Activated CD4-positive, alpha-beta T cell treated with anti-CD3 and anti-CD28 coated beads for 4 hours (primary cell): ENCODE measurements at regions not wholly inside any gene's neighbourhood (a gene's known extent, or its start where the extent isn't known, plus 50 kb on each side); places are given as distances from the start of the nearest gene placed in this dataset.
"Not testable (repeated sequence)": the region's sequence is repeated elsewhere in the genome, so short reads cannot be mapped to it uniquely, and the experiment has no call there.

ENCODE experiments used
- DNase-seq, 2 donors: peaks; one replicate each; pipeline ENCODE4 v3.0.0-alpha.2; 2020

DNA sequence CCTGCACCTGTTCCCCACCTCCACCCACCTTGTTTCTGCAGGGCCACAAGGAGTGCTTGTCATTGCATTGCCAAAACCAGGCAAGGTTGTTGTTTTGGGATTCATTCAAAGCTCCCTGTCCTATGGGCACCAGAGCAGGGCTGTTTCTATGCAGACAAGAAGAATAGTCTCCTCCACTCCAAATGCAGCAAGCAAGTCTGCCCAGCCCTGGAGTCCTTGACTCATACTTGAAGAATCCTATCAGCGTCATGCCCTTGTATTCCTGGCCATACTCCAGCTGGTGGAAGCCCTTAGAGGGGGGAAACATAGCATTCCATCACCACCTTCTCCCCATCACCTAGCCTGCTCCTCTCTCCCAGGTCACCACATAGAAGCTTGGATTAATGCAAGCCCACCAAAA lies 145.3 kb upstream of the ECI2 start:
- DNase-seq, result no peak

DNA sequence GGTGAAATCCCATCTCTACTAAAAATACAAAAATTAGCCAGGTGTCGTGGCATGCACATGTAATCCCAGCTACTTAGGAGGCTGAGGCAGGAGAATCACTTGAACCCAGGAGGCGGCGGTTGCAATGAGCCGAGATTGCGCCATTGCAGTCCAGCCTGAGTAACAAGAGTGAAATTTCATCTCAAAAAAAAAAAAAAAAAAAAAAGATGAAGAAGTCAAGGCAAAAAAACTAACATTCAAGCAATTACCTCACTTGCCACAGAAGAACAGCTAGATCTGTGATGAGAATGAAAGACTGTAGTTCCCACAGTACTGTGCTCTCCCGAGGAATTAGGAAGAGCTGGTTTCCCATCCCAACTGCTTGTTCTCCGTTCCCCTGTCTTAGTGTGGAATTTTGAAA lies 144.7 kb upstream of the ECI2 start:
- DNase-seq, result no peak

DNA sequence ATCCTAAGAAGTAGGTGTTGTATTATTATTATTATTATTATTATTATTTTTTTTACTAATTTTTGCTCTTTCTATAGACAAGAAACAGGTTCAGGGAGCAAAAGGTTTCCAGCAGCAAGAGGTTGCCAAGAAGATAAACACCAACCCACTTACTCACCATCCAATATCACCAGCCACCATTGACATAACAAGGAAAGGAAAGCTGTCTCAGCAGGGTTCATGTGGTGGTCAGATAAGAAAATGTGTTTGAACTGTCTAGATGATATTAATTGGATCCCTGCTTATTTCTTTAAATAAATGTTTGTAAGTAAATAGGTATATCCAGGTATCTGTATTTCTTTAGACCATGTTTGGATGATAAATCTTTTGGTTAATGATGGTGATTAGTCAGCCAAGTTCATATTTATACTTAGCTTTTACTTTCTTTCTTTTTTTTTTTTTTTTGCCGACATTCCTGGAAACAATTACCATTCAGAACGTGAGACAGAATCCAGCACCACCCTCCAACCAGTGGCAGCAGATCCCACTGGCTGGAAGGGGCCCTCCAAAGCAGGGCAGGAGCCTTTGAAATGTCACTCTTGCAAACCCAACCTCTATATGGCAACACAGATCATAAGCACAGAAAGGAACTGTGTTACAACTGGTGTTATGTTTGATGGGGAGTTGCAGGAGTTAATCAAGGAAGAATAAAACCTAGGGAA lies 139.2 kb upstream of the ECI2 start:
- no peak for DNase-seq

DNA sequence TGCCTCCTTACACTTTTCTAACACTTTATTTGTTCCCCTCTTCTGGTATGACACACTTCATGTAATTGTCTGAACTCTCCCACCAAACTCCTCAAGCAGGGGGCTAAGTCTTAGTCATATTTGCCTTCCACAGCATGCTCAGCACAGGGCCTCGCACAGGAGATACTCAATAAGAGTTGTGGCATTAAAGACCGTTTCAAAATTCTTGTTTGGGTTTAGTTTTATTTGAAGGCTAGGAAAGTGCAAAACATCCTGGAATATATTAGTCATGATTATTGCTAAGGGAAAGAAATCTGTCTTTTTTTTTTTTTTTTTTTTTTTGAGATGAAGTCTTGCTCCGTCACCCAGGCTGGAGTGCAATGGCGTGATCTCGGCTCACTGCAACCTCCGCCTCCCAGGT lies 137.6 kb upstream of the ECI2 start:
- no peak for DNase-seq

DNA sequence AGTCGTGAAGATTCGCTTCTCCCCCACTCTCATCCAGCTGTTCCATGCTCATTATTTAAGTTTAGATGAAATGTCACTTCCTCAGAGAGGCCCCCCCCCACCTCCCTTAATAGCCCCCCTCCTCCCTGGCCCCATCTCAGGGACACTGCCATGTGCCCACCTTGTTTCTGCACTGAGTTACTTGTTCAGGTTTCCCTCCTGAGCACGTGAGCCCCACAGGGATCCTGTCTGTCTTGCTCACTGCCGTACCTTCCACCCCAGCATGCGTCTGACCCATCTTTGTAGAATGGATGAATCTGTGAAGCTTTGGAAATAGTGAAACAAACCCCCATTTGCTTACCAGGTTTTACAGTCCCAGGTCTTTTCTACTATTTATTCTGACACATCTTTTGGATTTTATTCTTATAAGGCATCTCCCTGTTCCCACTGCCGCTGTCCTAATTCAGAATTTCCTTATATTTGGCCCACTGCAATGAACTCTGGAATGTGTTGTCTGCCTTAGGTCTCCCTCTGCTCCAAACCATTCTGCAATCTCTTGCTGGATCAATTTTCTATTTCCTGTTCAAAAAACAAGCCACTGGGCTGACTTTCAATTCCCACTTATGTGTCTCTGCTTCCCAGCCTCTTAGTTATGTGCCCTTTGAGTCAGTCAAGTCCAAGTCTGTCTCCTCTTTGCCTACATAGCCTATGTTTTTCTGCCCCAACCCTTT lies 136.5 kb upstream of the ECI2 start:
- no peak for DNase-seq

DNA sequence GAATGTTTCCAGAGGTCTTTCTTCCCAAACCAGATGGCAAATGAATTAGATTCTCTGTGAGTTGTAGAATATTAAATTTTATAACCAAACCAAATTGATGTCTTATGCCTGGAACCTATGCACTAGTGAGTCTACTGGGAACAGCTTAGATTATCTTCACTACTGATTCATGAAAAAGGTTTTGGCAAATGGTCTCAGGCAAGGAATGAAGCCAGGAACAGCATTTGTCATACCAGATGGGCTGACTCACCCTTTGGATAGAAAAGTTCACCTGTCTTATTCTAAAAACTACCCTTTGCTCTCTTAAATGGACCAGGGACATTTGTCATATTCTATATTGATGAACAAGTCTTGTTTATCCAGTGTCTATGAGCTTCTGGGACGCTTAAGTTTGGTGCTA lies 135.4 kb upstream of the ECI2 start:
- no peak for DNase-seq

DNA sequence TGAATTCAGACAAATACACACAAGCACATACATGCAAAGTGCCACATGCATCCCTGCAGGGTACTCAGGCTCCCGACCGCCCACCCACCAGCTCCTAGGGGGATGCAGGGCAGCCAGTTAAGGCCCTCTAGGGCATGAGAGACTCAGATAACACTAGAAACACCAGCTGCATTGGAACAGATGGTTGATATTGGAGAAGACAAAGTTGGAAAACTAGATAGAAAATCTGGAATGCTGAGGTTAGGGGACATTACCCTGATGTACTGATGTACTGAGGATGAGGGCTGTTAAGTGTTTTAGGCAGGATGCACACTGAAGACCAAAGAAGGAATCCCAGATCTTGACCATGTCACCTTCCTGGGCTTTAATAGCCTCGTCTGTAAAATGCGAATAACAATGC lies 134.6 kb upstream of the ECI2 start:
- no peak for DNase-seq

DNA sequence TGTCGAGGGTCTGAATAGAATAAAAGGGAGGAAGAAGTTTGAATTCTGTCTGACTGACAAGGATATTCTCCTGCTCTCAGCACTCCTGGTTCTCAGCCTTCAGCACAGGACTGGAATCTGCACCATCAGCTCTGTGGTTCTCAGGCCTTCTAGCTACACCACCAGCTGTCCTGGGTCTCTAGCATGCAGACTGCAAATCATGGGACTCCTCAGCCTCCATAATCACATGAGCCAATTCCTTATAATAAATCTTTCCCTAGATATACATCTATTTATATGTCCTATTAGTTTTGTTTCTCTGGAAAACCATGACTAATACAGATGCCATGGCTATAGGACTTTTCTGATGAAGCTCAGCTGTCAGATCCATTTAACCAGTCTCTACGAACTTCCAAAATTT lies 132.8 kb upstream of the ECI2 start:
- no peak for DNase-seq

DNA sequence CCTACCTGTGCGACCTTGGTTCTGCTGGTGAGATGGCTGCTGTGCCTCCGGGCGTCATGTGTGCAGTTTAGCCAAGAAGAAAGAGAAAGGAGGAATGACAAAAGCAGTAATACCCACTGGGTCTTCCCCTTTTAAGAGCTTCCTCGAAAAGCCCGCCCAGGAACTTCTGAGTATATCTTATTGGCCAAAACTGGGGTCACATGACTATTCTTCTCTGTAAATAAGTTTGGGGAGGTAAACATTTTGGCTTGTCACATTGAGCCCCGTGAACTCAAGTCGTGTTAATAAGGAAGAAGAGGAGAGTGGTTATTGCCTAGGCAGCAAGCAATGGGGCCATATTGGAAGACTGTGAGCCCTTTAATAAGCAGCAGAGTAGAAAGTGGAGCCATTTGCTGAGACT lies 130.4 kb upstream of the ECI2 start:
- DNase-seq, result no peak

DNA sequence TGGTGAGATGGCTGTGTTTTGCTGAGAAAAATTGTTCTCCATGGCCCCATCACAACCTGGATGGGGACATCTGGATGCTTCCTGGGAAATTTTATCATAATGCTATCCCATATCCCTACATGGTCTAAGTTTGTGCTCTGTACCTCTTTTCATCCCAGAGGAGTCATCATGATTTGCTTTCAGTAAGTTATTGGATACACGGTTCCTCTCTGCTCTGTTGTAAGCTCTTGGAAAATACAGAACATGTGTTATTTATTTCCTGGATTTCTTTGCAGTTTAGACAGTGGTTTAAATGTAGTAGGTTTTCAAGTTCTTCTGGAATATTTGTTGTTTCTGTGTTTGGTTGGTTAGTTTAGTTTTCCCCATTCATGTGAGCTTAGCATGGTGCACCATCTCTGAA lies 129.2 kb upstream of the ECI2 start:
- DNase-seq, result no peak

DNA sequence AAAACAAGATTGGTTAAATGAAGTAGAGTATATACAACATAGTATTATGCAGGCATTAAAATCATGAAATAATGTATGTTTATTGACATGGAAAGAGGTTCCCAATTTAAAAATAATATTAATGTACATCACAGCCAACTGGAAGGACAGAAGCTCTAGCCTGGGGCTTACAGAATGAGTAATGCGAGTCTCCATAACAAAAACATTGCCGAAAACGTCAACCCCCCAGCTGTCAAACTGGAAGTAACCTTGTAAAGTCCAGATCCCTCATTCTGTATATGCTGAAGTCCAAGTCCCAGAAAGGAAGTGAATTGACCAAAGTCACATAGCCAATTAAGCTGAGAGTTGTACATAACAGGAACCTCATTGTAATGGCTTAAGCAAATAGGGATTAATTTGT lies 128.7 kb upstream of the ECI2 start:
- no peak for DNase-seq

DNA sequence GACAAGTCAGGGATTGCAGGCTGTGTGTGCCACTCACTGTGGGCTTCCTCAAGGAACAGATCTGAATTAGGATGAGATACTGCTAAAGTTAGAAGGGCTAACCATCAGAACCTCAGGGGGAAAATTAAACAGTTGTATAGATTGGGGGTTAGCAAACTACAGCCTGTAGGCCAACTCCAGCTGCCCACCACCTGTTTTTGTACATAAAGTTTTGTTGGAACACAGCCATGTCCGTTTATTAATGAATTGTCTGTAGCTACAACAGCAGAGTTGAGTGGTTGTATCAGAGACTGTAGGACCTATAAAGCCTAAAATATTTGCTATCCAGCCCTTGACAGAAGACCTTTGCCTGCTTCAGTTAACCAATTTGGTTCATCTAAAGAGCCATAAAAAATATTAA lies 127.2 kb upstream of the ECI2 start:
- DNase-seq, result no peak

DNA sequence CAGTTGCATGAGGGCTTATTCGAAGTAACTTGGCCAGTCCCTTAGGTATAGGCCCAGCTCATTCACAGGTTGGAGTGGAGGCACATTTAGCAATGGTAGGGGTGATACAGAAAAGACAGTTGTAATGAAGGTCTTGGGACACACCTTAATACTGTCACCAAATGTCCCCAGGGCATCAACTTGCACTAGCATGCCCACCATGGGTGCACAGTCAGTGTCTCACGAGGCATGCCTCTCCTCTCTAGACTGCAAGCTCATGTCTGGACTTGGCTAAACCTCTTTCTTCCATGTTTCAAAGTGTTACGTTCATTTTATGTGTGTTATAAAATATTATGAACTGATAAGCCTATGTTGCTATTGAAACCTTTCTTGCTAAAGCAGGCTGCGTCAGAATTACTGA lies 124.0 kb upstream of the ECI2 start:
- no peak for DNase-seq

DNA sequence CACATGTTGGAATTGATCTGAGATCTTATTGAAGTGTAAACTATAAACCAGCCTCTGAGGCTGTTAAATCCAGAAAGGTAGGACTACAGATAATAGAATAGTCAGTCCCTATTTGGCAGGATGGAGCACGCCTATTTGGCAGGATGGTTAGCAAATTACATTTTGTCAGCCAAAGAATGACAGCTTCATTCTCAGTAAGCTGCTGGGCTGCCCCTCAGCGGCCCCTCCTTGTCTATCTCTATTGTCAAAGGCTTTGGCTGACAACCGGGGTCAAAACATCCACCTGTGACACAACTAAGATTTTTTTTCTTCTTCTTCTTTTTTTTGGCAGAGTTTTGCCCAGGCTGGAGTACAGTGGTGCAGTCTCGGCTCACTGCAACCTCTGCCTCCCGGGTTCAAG lies 123.4 kb upstream of the ECI2 start:
- DNase-seq, result no peak

DNA sequence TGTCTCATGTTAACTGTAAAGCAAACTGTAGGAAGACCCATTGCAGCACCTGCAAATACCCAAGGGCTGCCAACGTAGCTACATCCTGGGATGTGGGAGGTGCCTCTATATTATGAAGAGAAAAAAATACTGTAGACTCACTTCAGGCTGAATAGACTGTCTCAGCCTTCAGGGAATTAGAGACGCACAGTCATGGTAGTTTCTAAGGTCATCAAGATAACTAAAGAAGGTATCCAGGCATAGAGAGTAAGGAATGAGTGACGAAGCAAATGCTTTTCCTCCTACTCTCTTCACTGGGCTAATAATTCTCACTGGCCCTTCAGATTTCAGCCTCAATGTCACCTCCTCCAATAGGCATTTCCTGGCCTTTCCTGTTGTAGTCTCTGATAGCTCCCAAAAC lies 121.6 kb upstream of the ECI2 start:
- no peak for DNase-seq

DNA sequence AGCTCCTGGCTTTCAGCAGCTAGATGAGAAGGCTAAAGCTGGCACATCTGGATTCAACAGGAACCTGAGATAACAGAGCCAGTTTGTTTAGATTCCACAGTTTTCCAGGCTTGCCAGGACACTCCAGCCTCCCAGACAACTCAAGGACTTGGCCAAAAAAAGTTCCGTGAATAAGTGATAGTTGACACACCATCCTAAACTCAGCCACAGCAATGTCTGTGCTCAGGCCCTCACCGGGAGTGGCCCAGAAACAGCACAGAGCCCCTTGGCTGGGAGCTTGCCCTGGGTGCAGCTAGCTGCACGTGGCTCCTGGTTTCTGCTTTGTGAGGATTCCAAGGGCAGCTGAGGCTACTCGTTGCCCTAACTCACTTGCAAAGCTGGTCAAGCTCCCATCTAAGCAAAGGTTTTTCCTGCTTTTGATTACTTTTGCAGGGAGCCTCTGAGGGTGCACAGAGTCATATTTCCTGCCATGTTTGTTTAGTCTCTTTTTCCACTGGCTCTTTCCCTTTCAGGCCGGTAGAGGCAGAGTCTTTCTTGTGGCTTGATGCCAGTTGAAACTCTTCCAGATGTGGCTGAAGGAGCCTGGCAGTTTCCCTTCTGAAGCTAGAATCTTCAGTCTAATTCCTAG lies 118.3 kb upstream of the ECI2 start:
- DNase-seq, result no peak

DNA sequence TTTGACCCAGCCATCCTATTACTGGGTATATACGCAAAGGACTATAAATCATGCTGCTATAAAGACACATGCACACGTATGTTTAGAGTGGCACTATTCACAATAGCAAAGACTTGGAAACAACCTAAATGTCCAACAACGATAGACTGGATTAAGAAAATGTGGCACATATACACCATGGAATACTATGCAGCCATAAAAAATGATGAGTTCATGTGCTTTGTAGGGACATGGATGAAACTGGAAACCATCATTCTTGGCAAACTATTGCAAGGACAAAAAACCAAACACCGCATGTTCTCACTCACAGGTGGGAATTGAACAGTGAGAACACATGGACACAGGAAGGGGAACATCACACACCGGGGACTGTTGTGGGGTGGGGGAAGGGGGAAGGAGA lies 117.1 kb upstream of the ECI2 start:
- DNase-seq, result not testable (repeated sequence)

DNA sequence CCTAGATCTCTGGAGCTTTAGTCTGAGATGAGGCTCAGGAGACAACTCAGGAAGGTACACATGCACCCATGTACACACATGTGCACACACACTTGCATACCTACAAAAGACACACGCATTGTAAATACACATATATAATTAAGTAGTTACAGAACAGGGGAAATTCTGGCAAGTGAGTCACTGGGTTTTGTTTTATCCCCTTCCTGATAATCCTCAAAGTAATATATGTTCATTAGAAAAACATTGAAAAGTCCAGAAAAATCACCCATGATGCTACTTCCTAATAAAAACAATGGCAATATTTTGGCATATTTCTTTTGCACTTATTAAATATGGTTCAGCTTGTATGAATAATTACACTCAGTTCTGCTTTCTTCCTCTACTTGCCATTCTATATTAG lies 115.3 kb upstream of the ECI2 start:
- no peak for DNase-seq

DNA sequence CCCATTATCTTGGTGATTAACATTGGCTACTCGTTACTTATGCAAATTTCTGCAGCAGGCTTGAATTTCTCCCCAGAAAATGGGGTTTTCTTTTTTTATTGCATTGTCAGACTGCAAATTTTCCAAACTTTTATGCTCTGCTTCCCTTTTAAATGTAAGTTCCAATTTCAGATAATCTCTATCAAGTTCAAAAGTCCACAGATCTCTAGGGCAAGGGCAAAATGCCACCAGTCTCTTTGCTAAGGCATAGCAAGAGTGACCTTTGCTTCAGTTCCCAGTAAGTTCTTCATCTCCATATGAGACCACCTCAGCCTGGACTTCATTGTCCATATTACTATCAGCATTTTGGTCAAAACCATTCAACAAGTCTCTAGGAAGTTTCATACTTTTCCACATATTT lies 108.5 kb upstream of the ECI2 start:
- DNase-seq, result not testable (repeated sequence)

DNA sequence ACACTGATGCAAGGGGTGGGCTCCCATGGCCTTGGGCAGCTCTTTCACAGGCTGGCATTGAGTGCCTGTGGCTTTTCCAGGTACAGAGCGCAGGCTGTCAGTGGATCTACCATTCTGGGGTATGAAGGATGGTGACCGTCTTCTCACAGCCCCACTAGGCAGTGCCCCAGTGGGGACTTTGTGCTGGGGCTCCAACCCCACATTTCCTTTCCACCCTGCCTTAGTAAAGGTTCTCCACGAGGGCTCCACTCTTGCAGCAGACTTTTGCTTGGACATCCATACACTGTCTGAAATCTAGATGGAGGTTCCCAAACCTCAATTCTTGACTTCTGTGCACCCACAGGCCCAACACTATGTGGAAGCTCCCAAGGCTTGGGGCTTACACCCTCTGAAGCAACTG lies 107.9 kb upstream of the ECI2 start:
- DNase-seq, result no peak

DNA sequence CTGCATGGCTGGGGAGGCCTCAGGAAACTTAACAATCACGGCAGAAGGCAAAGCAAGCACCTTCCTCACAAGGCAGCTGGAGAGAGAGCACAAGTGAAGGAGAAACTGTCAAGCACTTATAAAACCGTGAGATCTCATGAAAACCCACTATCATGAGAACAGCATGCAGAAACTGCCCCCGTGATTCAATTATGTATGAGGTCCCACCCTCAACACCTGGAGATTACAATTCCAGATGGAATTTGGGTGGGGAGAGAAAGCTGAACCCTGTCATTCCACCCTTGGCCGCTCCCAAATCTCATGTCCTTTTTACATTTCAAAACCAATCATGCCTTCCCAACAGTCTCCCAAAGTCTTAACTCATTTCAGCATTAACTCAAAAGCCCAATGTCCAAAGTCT lies 107.2 kb upstream of the ECI2 start:
- no peak for DNase-seq

DNA sequence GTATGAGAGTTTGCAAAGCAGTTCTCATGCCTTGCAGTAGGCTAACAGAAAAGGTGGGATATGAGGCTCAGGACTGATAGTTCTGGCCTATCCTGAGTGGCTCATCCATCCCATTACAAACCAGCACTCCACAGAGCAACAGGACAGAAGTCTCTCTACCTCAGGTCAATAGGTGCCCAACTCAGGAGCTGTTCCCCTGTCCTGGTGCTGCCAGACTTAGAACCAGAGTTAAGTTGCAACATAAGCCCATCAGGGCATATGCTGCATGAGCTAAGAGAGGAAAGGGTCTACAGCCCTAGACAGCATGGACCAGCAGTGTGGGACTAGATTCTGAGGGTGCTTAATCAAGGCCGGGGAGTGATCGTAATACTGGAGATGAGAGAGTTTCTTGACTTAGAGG lies 104.8 kb upstream of the ECI2 start:
- DNase-seq, result no peak

DNA sequence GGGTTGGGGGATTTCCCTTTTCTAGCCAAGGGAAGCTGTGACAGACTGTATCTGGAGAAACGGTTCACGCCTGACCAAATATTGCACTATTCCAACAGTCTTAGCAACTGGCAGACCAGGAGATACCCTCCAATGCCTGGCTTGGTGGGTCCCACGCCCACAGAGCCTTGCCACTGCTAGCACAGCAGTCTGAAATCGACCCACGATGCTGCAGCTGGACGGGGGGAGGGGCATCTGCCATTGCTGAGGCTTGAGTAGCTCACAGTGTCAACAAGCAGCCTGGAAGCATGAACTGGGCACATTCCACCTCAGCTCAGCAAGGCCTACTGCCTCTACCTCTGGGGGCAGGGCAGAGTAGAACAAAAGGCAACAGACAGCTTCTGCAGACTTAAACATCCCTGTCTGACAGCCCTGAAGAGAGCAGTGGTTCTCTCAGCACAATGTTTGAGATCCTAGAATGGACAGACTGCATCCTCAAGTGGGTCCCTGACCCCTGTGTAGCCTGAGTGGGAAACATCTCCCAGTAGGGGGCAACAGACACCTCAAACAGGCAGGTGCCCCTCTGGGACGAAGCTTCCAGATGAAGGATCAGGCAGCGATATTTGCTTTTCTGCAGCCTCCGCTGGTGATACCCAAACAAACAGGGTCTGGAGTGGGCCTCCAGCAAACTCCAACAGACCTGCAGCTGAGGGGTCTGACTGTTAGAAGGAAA lies 89.9 kb upstream of the ECI2 start:
- DNase-seq, result no peak
